ENCODE measurements at regions not wholly inside any gene's neighbourhood (a gene's known extent, or its start where the extent isn't known, plus 50 kb on each side); places are given as distances from the start of the nearest gene placed in this dataset.

GRCh38 chr12:88325076-88325815 lies 183.1 kb downstream of the TMTC3 start:
- DNase-seq (ENCODE audit: low read depth in 1 of 2, low spot score in 1 of 2): peak in 1 of 2 donors; percentile 76
- Histone ChIP-seq H3K9me3 (ENCODE audit: low read depth) (no peaks in the 10 kb centered on the region), H3K36me3 (no peaks in the 10 kb centered on the region), H3K27me3 (no peaks in the 10 kb centered on the region), H3K4me3 (no peak overlapping the region), H3K4me1 (ENCODE audit: low read depth) (no peaks in the 10 kb centered on the region), H3K27ac (no peak overlapping the region)
- TF ChIP-seq, protein P1, sequence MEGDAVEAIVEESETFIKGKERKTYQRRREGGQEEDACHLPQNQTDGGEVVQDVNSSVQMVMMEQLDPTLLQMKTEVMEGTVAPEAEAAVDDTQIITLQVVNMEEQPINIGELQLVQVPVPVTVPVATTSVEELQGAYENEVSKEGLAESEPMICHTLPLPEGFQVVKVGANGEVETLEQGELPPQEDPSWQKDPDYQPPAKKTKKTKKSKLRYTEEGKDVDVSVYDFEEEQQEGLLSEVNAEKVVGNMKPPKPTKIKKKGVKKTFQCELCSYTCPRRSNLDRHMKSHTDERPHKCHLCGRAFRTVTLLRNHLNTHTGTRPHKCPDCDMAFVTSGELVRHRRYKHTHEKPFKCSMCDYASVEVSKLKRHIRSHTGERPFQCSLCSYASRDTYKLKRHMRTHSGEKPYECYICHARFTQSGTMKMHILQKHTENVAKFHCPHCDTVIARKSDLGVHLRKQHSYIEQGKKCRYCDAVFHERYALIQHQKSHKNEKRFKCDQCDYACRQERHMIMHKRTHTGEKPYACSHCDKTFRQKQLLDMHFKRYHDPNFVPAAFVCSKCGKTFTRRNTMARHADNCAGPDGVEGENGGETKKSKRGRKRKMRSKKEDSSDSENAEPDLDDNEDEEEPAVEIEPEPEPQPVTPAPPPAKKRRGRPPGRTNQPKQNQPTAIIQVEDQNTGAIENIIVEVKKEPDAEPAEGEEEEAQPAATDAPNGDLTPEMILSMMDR (IDR thresholded peaks at IDR 0.05; ENCODE audit: low read depth, low read length): peak; percentile 20

DNA sequence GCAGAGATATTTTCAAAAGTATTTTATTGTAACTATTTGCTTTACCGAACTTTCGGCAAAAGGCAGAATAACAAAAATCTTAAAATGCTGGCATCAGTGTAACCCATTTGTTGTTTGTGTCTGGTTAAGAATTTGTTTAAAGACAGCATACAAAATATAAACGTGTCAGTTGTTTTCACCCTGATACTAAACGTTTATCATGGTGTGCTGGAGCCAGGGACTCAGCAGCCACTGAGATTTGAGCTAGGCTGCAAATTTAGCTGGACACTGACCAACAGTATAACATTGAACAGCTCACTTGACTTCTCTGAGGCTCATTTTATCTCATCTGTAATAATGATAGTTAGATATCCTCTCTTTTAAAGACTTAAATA lies 183.7 kb downstream of the TMTC3 start:
- no peak overlapping the region for H3K27ac ChIP-seq
- H3K9me3 ChIP-seq (ENCODE audit: low read depth): no peaks in the 10 kb centered on the region
- no peak overlapping the region for H3K4me3 ChIP-seq
- TF ChIP-seq, protein P1 (IDR thresholded peaks at IDR 0.05; ENCODE audit: low read depth, low read length): no peak
- H3K27me3 ChIP-seq: no peaks in the 10 kb centered on the region
- H3K36me3 ChIP-seq: no peaks in the 10 kb centered on the region
- no peaks in the 10 kb centered on the region for H3K4me1 ChIP-seq (ENCODE audit: low read depth)
- DNase-seq (ENCODE audit: low read depth in 1 of 2, low spot score in 1 of 2): peak in 1 of 2 donors; percentile 59

DNA sequence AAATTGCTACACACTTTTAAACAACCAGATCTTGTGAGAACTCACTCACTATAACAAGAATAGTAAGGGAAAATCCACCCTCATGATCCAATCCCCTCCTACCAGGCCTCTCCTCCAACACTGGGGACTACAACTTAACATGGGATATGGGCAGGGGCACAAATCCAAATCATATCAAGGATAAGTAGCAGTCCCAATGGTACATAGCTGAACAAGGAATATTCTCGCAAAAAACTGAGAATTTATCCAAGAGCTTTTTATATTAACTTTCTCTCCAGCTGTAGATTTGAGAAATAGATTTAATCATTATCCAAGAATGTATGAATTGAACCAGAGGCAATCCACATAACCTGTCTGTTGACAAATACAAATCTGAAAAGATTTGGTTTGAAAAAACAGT lies 185.2 kb downstream of the TMTC3 start:
- Histone ChIP-seq H3K27ac (no peak overlapping the region), H3K9me3 (ENCODE audit: low read depth) (no peaks in the 10 kb centered on the region), H3K4me3 (no peak overlapping the region), H3K27me3 (no peaks in the 10 kb centered on the region), H3K4me1 (ENCODE audit: low read depth) (no peaks in the 10 kb centered on the region), H3K36me3 (no peaks in the 10 kb centered on the region)
- TF ChIP-seq, protein P1 (IDR thresholded peaks at IDR 0.05; ENCODE audit: low read depth, low read length): no peak
- DNase-seq (ENCODE audit: low read depth in 1 of 2, low spot score in 1 of 2): no peak

GRCh38 chr12:88328090-88328489 lies 186.0 kb downstream of the TMTC3 start:
- no peak for DNase-seq (ENCODE audit: low read depth in 1 of 2, low spot score in 1 of 2)
- Histone ChIP-seq H3K4me3 (no peak overlapping the region), H3K27me3 (no peaks in the 10 kb centered on the region), H3K9me3 (ENCODE audit: low read depth) (no peaks in the 10 kb centered on the region), H3K4me1 (ENCODE audit: low read depth) (no peaks in the 10 kb centered on the region), H3K36me3 (no peaks in the 10 kb centered on the region), H3K27ac (no peak overlapping the region)
- TF ChIP-seq, protein P1 (IDR thresholded peaks at IDR 0.05; ENCODE audit: low read depth, low read length): no peak

- no peaks in the 10 kb centered on the region for H3K9me3 ChIP-seq (ENCODE audit: low read depth)
- no peak for DNase-seq (ENCODE audit: low read depth in 1 of 2, low spot score in 1 of 2)
- TF ChIP-seq, protein P1 (IDR thresholded peaks at IDR 0.05; ENCODE audit: low read depth, low read length): no peak
- H3K36me3 ChIP-seq: no peaks in the 10 kb centered on the region
- no peak overlapping the region for H3K27ac ChIP-seq
- no peak overlapping the region for H3K4me3 ChIP-seq
- peaks cover 7% of the 10 kb centered on the region for H3K4me1 ChIP-seq (ENCODE audit: low read depth)
- no peaks in the 10 kb centered on the region for H3K27me3 ChIP-seq
These were observed 187.7 kb downstream of the TMTC3 start for GRCh38 chr12:88329833-88330232.

Measured in cardiac muscle cell (in vitro differentiated cells and primary cell).